H1 (cell line): ENCODE measurements at regions not wholly inside any gene's neighbourhood (a gene's known extent, or its start where the extent isn't known, plus 50 kb on each side); places are given as distances from the start of the nearest gene placed in this dataset.

Experiments
- BACH1 ChIP-seq: IDR thresholded peaks from 2 replicates; pipeline ENCODE4 v1.6.1; 2012; ENCODE audit warnings: low read length, improper control_type of control experiment
- CREB1 ChIP-seq: IDR thresholded peaks from 2 replicates; pipeline ENCODE4 v1.6.1; 2012; ENCODE audit warnings: inconsistent platforms
- JUN ChIP-seq: IDR thresholded peaks from 2 replicates; pipeline ENCODE4 v1.6.1; 2011; ENCODE audit warnings: low read depth, mild to moderate bottlenecking, improper control_type of control experiment, low read length
- TF ChIP-seq, protein P1 (sequence below): IDR thresholded peaks from 2 replicates; pipeline ENCODE4 v1.6.1; 2011; ENCODE audit warnings: low read length, improper control_type of control experiment
- TF ChIP-seq, protein P2 (sequence below): IDR thresholded peaks from 2 replicates; pipeline ENCODE4 v1.6.1; 2012; ENCODE audit warnings: inconsistent platforms
- TF ChIP-seq, protein P3 (sequence below), 3 experiments: IDR thresholded peaks; 1 replicate in 2 of 3; 2 replicates in 1 of 3; pipeline versions ENCODE4 v1.5.1 to v1.6.1; 2011; ENCODE audit warnings: low read length in 3 of 3, mild to moderate bottlenecking in 3 of 3, inconsistent platforms in 2 of 3, low read depth in 1 of 3, moderate library complexity in 1 of 3; ENCODE audit not compliant: insufficient read depth in 1 of 3; ENCODE audit errors: control extremely low read depth in 1 of 3

DNA sequence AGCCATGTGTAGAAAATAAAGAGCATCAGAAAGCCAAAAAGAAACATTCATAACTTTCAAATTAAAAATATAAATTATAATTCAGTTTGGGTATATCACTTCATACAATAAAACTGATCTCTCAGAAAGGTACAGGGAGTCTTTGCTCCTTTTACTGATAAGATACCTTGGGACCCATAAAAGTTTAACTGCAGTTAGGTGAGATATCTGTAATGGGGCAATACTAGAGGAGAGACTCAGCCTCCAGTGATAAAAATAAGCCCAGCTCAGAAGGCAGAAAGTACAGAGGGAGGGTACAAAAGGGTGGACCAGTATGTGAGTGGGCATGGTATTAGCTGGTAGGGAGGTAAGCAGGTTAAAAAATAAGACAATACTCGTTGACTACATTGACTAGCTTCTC, 180.9 kb upstream of the AGTR2 start:
- no peak for TF ChIP-seq JUN
- TF ChIP-seq, protein P1, sequence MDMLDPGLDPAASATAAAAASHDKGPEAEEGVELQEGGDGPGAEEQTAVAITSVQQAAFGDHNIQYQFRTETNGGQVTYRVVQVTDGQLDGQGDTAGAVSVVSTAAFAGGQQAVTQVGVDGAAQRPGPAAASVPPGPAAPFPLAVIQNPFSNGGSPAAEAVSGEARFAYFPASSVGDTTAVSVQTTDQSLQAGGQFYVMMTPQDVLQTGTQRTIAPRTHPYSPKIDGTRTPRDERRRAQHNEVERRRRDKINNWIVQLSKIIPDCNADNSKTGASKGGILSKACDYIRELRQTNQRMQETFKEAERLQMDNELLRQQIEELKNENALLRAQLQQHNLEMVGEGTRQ, result no peak
- no peak for TF ChIP-seq BACH1
- TF ChIP-seq CREB1, result no peak
- TF ChIP-seq, protein P2, sequence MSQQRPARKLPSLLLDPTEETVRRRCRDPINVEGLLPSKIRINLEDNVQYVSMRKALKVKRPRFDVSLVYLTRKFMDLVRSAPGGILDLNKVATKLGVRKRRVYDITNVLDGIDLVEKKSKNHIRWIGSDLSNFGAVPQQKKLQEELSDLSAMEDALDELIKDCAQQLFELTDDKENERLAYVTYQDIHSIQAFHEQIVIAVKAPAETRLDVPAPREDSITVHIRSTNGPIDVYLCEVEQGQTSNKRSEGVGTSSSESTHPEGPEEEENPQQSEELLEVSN, result no peak
- TF ChIP-seq, protein P3, sequence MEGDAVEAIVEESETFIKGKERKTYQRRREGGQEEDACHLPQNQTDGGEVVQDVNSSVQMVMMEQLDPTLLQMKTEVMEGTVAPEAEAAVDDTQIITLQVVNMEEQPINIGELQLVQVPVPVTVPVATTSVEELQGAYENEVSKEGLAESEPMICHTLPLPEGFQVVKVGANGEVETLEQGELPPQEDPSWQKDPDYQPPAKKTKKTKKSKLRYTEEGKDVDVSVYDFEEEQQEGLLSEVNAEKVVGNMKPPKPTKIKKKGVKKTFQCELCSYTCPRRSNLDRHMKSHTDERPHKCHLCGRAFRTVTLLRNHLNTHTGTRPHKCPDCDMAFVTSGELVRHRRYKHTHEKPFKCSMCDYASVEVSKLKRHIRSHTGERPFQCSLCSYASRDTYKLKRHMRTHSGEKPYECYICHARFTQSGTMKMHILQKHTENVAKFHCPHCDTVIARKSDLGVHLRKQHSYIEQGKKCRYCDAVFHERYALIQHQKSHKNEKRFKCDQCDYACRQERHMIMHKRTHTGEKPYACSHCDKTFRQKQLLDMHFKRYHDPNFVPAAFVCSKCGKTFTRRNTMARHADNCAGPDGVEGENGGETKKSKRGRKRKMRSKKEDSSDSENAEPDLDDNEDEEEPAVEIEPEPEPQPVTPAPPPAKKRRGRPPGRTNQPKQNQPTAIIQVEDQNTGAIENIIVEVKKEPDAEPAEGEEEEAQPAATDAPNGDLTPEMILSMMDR (IDR thresholded peaks at IDR 0.05; ENCODE audit: control extremely low read depth in 1 of 3, insufficient read depth in 1 of 3, low read depth in 1 of 3, low read length in 3 of 3), result no peak
